BLaER1 treated with 17β-estradiol and CSF1 and Interleukin-3, amounts not matched to agents 10 nM and 100 nM (cell line): ENCODE measurements at regions not wholly inside any gene's neighbourhood (a gene's known extent, or its start where the extent isn't known, plus 50 kb on each side); places are given as distances from the start of the nearest gene placed in this dataset.
"Not testable (repeated sequence)": the region's sequence is repeated elsewhere in the genome, so short reads cannot be mapped to it uniquely, and the experiment has no call there.

Experiments used
- H3K27ac ChIP-seq, 11 experiments: shearing (Covaris generic); formaldehyde crosslinking; 2 replicates each; pipeline ENCODE4 v1.8.1; 2022
- H3K27me3 ChIP-seq, 11 experiments: shearing (Covaris generic); formaldehyde crosslinking; 2 replicates each; pipeline ENCODE4 v1.8.1; 2022
- H3K36me3 ChIP-seq, 11 experiments: shearing (Covaris generic); formaldehyde crosslinking; 2 replicates each; pipeline ENCODE4 v1.8.1; 2022
- H3K4me1 ChIP-seq, 10 experiments: shearing (Covaris generic); formaldehyde crosslinking; 2 replicates each; pipeline ENCODE4 v1.8.1; 2022
- H3K4me2 ChIP-seq, 11 experiments: shearing (Covaris generic); formaldehyde crosslinking; 2 replicates each; pipeline ENCODE4 v1.8.1; 2022
- H3K4me3 ChIP-seq, 10 experiments: shearing (Covaris generic); formaldehyde crosslinking; 2 replicates each; pipeline ENCODE4 v1.8.1; 2022
- H3K9ac ChIP-seq, 11 experiments: shearing (Covaris generic); formaldehyde crosslinking; 2 replicates each; pipeline ENCODE4 v1.8.1; 2022
- H3K9me3 ChIP-seq, 11 experiments: shearing (Covaris generic); formaldehyde crosslinking; replicated peaks in 1 of 11; 2 replicates each; pipeline ENCODE4 v1.8.1; 2022
- H4K20me1 ChIP-seq, 11 experiments: shearing (Covaris generic); formaldehyde crosslinking; 2 replicates each; pipeline ENCODE4 v1.8.1; 2022
- Cebpa-rat ChIP-seq, 11 experiments: shearing (Covaris generic); IDR thresholded peaks; 2 replicates each; pipeline ENCODE4 v1.8.1; 2022

DNA sequence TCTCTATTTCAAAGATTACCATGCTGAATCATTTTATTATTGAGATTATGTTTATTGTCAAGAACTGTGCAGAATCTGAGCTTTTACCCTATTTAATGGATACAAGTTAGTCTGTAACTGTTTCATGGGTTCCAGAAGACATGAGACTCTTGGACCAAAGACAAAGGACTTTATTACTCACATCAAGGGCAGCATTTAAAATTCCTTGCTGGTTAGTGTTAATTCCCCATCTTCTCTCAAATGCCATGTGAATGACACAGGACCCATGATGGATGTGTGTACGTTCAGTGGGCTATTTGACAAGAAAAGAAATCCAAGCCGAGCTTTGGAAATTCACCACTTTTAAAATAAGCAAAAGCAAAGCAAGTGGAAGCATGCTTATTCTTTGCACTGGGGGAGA lies 139.9 kb downstream of the PCDH20 start:
- H3K27ac ChIP-seq: no peak overlapping the region
- no peak for TF ChIP-seq Cebpa-rat (IDR thresholded peaks at IDR 0.05)
- no peaks in the 10 kb centered on the region for H4K20me1 ChIP-seq
- no peak overlapping the region for H3K9ac ChIP-seq
- H3K4me3 ChIP-seq: no peak overlapping the region
- H3K9me3 ChIP-seq: no peaks in the 10 kb centered on the region; a peak in 1 of 22 replicates
- H3K4me1 ChIP-seq: no peaks in the 10 kb centered on the region
- H3K4me2 ChIP-seq: no peak overlapping the region
- no peaks in the 10 kb centered on the region for H3K36me3 ChIP-seq
- no peaks in the 10 kb centered on the region for H3K27me3 ChIP-seq

DNA sequence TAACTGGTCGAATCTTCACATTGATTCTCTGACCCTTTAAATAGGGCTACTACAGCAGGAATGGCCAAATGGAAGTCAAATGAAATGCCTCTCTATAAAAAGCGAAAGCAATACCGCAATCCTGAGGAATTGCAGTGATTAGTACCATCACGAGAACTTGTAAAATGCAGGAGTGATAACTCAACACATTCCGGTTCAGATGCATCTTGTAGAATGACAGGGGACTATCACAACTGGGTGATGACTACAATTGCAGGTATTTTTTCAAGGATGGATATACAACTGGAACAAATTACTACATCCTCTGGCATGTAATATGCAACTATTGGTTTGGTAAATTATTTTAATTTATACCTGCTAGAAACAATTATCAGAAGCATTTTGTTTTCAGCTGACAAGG lies 140.4 kb downstream of the PCDH20 start:
- Histone ChIP-seq H3K4me1 (no peaks in the 10 kb centered on the region), H3K27me3 (no peaks in the 10 kb centered on the region), H3K4me3 (no peak overlapping the region), H3K27ac (no peak overlapping the region), H3K9ac (no peak overlapping the region), H3K9me3 (no peaks in the 10 kb centered on the region; a peak in 1 of 22 replicates), H4K20me1 (no peaks in the 10 kb centered on the region), H3K4me2 (no peak overlapping the region), H3K36me3 (no peaks in the 10 kb centered on the region)
- TF ChIP-seq Cebpa-rat (IDR thresholded peaks at IDR 0.05): no peak

DNA sequence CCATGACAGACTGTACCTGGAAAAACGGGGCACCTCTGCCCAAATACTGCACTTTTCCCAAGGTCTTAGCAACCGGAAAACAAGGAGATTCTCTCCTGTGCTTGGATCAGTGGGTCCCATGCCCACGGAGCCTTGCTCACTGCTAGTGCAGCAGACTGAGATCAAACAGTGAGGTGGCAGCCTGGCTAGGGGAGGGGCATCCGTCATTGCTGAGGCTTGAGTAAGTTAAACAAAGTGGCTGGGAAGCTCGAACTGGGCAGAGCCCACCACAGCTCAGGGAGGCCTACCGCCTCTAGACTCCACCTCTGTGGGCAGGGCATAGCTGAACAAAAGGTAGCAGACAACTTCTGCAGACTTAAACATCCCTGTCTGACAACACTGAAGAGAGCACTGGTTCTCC lies 148.8 kb downstream of the PCDH20 start:
- not testable (repeated sequence) for H3K27ac ChIP-seq, H3K4me3 ChIP-seq, H3K9ac ChIP-seq, H3K4me2 ChIP-seq, H3K27me3 ChIP-seq, H4K20me1 ChIP-seq, H3K4me1 ChIP-seq, H3K36me3 ChIP-seq
- peaks cover 7 to 21% (median 14%) of the 10 kb centered on the region in 11 experiments; a peak in 16 of 22 replicates for H3K9me3 ChIP-seq

DNA sequence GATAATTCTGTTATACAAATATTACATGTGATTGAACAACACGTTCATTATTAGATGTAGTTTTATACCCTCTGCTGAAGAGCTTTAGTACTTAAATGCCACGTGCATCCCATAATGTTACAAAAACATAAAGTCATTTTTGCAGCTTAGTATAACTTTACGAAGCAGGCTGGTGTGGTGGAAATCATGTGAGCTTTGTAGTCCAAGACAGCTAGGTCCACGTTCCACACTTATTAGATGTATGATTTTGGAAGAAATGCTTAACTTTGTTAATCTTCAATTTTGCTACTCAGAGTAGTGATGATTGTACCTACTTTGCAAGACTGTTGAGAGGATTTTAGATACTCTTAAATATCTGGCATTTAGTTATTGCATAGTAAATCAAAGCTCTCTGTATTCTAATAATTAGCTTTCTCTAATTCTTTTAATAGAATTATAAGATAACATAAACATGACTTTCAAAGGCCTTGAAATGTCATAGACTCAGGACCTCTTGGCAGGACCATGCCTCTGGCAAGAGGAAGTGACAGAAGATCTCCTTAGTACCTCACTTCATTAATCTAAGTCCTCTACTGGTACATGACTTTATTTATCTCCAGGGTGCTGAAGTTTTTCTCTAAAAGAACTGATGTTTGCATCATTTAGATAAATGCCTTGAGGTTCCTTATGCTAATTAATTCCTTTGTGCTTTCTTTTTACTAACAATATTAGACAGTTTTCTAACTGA lies 153.7 kb downstream of the PCDH20 start:
- no peaks in the 10 kb centered on the region for H3K27me3 ChIP-seq
- H3K9ac ChIP-seq: no peak overlapping the region
- H3K4me1 ChIP-seq: peaks cover 0 to 9% (median 6%) of the 10 kb centered on the region in 10 experiments; a peak in 9 of 20 replicates
- peaks cover 0 to 4% (median 3%) of the 10 kb centered on the region in 11 experiments; a peak in 13 of 22 replicates for H3K9me3 ChIP-seq
- H4K20me1 ChIP-seq: no peaks in the 10 kb centered on the region
- no peaks in the 10 kb centered on the region for H3K36me3 ChIP-seq
- no peak overlapping the region for H3K4me2 ChIP-seq
- TF ChIP-seq Cebpa-rat (IDR thresholded peaks at IDR 0.05): no peak
- no peak overlapping the region for H3K27ac ChIP-seq
- H3K4me3 ChIP-seq: no peak overlapping the region

DNA sequence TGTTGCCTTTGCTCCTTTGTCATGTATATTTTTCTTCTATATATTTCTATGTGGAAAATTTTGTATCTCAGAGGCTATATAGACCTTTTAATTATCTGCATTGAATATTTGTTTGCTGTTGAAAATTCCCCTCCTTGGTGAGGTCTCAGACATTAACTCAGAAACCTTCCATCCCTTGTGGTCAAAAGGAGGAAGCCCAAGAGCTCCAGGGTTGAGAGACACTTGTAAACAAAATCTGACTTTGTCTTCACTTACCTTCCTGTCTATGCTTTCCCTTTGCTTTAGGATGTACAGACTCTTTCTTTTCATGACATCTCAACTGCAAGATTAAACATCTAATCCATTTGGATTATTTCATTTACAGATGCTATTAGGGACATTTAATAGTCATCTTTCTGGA lies 157.5 kb downstream of the PCDH20 start:
- H3K36me3 ChIP-seq: no peaks in the 10 kb centered on the region
- no peak overlapping the region for H3K9ac ChIP-seq
- no peaks in the 10 kb centered on the region for H3K9me3 ChIP-seq
- H3K4me1 ChIP-seq: peaks cover 0 to 9% (median 7%) of the 10 kb centered on the region in 10 experiments; a peak in 11 of 20 replicates
- H4K20me1 ChIP-seq: no peaks in the 10 kb centered on the region
- H3K27me3 ChIP-seq: no peaks in the 10 kb centered on the region
- H3K27ac ChIP-seq: no peak overlapping the region
- H3K4me3 ChIP-seq: no peak overlapping the region
- peak overlapping the region in 5 of 11 experiments; percentile 17 to 53 (median 33); a peak in 7 of 22 replicates for H3K4me2 ChIP-seq
- no peak for TF ChIP-seq Cebpa-rat (IDR thresholded peaks at IDR 0.05)

DNA sequence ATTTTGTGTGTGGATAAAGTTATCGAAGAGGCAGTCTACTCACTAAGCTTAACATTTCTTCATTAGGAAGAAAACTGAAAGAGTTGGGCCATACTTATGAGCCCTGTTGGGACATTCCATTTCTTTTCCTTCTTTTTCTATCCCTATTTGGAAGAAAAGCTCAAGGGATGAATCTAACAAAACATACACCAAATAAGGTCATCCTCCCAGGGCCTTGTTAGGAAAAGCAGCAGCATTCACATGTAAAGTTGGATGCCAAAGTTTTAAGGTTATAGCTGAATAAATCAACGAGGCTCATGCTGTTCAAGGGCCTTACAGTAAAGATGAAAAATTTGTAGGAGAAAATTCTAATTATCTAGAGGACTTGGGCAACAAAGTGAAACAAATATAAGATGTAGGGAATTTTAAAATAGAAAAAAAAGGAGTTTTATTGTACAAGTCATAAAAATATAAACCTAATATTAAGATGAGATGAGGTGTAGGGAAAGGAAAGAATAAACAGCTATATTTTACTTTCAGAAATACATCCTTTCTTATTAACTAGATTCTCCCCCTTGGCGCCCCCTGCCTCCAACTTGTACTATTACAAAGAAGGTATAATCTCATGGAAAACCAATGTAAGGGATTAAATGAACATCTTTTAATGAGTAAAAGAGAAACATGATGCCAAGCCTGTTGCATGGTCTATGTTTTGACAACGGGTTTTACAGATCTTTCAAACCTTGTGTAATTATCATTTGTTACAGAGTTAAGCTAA lies 160.4 kb downstream of the PCDH20 start:
- TF ChIP-seq Cebpa-rat (IDR thresholded peaks at IDR 0.05): no peak
- Histone ChIP-seq H3K4me1 (peaks cover 0 to 13% (median 9%) of the 10 kb centered on the region in 10 experiments; a peak in 12 of 20 replicates), H3K27ac (no peak overlapping the region)

DNA sequence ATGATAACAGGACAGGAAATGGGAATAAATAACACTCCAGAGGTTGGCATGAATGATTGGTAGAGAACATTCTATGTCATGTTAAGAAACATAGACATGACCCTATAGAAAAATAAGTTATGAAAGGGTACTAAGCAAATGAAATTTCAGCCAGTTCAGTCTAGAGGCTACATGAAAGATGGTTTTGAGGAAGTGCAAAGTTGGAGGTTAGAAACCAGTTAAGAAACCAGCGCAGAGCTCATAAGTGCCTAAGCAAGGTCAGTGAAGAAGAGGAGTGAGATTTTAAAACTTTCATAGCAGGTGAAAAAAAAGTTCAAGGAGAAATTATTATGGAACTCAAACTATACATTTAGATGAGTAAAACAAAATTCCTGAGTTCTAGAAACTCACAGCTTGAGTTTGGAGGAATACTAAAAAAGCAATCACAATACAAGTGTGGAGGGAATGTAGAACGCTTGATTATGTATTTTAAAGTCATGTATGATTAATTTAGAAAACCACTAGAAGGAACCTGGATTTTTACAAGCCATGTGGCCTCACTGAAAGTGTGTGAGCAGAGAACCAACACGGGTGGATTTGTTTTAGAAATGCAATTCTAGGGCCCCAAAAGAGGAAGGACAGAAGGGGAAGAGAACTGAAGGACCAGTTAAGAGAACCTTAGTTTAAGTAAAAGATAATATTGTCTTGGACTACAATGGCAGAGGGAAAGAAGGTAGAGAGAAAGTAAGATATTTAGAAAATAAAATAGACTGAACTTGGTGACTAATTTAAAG lies 162.4 kb downstream of the PCDH20 start:
- Histone ChIP-seq H3K36me3 (no peaks in the 10 kb centered on the region), H3K4me1 (peaks cover 0 to 13% (median 6%) of the 10 kb centered on the region in 10 experiments; a peak in 12 of 20 replicates), H4K20me1 (no peaks in the 10 kb centered on the region), H3K9me3 (no peaks in the 10 kb centered on the region), H3K27me3 (no peaks in the 10 kb centered on the region), H3K4me3 (no peak overlapping the region), H3K4me2 (peak overlapping the region in 1 of 11 experiments; percentile 8; a peak in 1 of 22 replicates), H3K9ac (no peak overlapping the region), H3K27ac (no peak overlapping the region)
- TF ChIP-seq Cebpa-rat (IDR thresholded peaks at IDR 0.05): no peak

More for the DNA sequence above, 160.4 kb downstream of the PCDH20 start:
- no peak overlapping the region for H3K4me2 ChIP-seq
- H3K4me3 ChIP-seq: no peak overlapping the region
- H3K36me3 ChIP-seq: no peaks in the 10 kb centered on the region
- no peaks in the 10 kb centered on the region for H3K27me3 ChIP-seq
- no peak overlapping the region for H3K9ac ChIP-seq
- no peaks in the 10 kb centered on the region for H3K9me3 ChIP-seq
- no peaks in the 10 kb centered on the region for H4K20me1 ChIP-seq

DNA sequence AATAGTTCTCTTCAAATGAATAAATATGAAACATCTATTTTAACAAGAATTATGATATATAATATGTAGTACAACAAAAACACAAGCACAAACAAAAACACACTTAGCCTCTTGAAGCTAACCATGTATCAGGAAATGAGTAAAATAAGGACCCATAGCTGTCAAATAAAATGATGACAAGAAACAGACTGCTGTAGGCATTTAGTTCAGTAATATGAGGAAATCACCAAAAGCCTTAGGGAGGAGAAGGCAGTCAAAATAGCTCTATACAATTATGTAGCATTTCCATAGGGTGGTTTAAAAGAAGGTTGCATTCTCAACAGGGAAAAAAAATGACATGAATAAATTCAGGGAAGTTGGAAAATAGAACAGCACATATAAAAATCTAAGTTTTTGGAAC lies 163.4 kb downstream of the PCDH20 start:
- no peak overlapping the region for H3K4me2 ChIP-seq
- peaks cover 0 to 13% (median 0%) of the 10 kb centered on the region in 10 experiments; a peak in 3 of 20 replicates for H3K4me1 ChIP-seq
- no peak for TF ChIP-seq Cebpa-rat (IDR thresholded peaks at IDR 0.05)
- H3K27ac ChIP-seq: no peak overlapping the region
- H3K27me3 ChIP-seq: no peaks in the 10 kb centered on the region
- H3K36me3 ChIP-seq: no peaks in the 10 kb centered on the region
- no peaks in the 10 kb centered on the region; a peak in 1 of 22 replicates for H3K9me3 ChIP-seq
- H4K20me1 ChIP-seq: no peaks in the 10 kb centered on the region
- no peak overlapping the region for H3K4me3 ChIP-seq
- no peak overlapping the region for H3K9ac ChIP-seq
